ENCODE measurements at regions not wholly inside any gene's neighbourhood (a gene's known extent, or its start where the extent isn't known, plus 50 kb on each side); places are given as distances from the start of the nearest gene placed in this dataset.

DNA sequence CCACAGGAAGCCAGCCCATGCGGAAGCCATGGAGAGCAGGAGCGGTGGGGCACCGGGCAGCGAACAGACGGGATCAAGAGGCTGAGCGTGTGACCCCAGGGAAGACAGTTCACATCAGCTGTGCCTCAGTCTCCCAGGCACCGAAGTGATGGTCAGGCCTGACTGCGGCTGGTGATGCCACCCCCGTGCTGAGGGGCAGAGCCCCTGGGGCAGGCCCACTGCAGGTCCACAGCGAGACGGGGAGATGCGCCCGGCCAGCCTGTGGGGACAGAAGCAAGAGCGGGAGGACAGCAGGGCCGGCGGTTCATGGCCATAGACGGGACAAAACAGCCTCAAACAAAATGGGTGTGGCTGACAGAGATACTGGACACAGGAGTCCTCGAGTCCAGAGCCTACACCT is 93.8 kb downstream of the RIPK4 start:
- TF ChIP-seq, protein P1, sequence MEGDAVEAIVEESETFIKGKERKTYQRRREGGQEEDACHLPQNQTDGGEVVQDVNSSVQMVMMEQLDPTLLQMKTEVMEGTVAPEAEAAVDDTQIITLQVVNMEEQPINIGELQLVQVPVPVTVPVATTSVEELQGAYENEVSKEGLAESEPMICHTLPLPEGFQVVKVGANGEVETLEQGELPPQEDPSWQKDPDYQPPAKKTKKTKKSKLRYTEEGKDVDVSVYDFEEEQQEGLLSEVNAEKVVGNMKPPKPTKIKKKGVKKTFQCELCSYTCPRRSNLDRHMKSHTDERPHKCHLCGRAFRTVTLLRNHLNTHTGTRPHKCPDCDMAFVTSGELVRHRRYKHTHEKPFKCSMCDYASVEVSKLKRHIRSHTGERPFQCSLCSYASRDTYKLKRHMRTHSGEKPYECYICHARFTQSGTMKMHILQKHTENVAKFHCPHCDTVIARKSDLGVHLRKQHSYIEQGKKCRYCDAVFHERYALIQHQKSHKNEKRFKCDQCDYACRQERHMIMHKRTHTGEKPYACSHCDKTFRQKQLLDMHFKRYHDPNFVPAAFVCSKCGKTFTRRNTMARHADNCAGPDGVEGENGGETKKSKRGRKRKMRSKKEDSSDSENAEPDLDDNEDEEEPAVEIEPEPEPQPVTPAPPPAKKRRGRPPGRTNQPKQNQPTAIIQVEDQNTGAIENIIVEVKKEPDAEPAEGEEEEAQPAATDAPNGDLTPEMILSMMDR (IDR thresholded peaks at IDR 0.05) = no peak
- no peak for TF ChIP-seq POLR2AphosphoS5 (IDR thresholded peaks at IDR 0.05; ENCODE audit: insufficient read depth in 1 of 2, low read depth in 1 of 2)
- TF ChIP-seq POLR2A (IDR thresholded peaks at IDR 0.05) = no peak

All from vagina (tissue), 2 donors.